GM21619 (cell line): ENCODE measurements at regions not wholly inside any gene's neighbourhood (a gene's known extent, or its start where the extent isn't known, plus 50 kb on each side); places are given as distances from the start of the nearest gene placed in this dataset.
"Not testable (repeated sequence)": the region's sequence is repeated elsewhere in the genome, so short reads cannot be mapped to it uniquely, and the experiment has no call there.

Experiments used
- ATAC-seq: cut with Tn5 transposase; IDR thresholded peaks from one replicate; pipeline ENCODE4 v1.9.1; 2021; ENCODE audit not compliant: unreplicated experiment

DNA sequence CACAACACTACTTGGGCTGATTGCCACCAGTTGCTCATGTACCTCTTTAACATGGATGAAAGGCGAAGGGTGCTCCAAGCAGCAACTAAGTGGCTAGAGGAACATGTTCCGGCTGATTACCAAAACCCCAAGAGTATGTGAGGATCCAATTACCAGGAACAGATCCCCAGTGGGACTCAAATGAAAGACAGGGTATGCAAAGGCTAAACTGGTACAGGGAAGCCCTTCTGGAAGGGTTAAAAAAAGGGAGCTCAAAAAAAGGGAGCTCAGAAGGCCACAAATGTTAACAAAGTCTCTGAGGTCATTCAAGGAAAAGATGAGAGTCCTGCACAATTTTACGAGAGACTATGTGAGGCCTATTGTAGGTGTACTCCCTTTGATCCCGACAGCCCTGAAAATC is 604.7 kb downstream of the UQCRFS1 start:
- ATAC-seq: no peak

DNA sequence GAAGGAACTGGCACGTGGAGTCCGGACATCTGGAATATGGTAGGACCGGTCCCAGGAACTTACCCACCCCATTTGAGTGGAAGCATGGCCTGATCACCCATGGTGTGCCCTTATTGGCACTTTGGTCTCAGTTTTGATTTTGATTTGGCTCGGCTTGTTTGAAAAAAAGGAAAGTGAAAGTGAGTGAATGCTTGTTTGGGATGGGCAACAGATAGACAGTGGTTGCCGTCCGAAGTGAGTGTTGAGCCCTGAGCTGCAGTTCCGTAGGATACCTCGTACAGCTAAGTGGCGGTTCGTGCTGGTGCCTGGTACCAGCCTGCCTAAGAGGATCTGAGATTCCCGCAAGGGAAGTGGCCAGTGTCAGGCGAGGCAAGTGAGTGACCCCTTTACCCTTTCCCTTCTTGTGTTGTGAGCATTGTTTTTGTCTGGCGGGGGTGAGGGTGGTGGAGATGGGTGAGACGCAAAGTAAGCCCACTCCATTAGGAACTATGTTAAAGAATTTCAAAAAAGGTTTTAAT is 605.8 kb downstream of the UQCRFS1 start:
- no peak for ATAC-seq

DNA sequence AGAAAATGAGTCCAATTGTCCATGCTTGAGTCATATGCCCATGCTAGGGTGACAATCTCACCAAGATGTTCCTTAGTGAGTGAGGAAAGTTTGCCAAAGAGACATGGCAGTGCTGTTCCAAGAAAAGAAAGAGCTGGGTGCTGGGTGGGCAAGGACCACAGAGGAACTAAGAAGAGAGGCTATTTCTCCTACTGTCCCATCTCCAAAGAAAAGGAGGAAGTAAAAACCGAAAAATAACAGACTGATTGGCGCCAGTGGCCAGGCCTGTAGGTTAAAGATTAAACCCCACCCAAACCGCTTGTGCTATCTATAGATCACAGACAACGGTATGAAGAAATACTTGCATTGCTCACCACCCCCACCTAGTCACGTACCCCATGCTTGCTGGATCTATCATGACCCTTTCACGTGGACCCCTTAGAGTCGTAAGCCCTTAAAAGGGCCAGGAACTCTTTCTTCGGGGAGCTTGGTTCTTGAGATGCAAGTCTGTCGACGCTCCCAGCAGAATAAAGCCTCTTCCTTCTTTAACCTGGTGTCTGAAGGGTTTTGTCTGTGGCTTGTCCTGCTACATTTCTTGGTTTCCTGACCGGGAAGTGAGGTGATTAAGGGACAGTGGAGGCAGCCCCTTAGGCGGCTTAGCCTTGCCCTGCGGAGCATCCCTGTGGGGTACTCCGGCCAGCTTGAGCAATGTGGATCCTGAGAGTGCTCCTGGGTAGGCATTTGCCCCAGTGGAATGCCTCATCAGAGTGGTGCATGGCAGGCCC is 606.5 kb downstream of the UQCRFS1 start:
- ATAC-seq: no peak

DNA sequence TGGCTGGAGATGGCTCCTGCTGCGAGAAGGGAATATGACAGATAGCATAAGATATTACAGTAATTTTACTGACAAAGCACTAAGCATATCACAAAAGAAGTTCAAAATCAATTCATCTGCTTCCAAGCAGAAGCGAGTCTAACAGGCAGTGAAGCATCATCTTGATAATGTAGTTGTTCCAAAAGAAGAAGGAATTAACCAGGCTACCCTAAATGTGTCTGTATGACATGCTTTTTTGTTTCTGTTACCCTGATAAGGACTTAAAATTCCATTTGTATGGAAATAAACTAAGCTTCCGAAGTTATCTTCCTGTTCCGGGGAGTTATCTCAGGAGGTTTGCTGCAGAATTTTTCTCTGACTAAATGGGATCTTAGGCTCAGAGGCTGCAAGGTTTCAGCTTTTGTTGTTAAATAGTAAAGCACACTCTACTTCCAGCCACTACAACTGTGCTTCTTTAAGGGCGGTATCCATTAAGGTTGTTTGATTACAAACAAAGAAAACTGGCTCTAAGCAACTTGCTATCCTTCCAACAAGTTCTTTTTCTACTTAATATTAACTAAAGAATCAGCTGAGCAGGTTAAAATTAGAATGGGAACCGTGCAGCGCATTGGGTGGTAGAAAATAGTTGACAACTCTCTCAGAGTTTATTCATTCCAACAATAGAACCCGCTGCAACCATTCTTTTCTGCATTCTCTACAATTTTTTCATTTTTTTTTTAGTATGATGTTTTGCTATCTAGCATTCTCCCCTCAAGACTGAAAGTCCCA is 607.3 kb downstream of the UQCRFS1 start:
- ATAC-seq: no peak

DNA sequence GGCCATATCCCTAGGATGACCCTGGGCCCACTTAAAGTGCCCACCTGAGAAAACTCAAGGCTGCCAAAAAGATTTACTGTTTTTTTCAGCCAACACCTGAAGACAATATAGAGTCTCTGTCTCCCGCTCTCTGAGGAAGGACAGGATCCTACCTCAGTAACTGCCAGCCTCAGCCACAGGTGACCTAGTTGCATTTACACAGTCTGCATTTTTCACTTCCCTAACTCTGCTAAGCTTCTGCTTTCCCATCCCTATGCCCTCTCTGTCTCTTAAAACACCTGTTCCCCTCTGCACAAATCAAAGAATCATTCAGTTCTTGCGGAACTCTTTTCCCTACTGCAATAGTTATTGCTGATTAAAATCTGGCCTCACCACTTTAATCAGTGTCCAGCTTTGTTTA is 609.5 kb downstream of the UQCRFS1 start:
- ATAC-seq: no peak

DNA sequence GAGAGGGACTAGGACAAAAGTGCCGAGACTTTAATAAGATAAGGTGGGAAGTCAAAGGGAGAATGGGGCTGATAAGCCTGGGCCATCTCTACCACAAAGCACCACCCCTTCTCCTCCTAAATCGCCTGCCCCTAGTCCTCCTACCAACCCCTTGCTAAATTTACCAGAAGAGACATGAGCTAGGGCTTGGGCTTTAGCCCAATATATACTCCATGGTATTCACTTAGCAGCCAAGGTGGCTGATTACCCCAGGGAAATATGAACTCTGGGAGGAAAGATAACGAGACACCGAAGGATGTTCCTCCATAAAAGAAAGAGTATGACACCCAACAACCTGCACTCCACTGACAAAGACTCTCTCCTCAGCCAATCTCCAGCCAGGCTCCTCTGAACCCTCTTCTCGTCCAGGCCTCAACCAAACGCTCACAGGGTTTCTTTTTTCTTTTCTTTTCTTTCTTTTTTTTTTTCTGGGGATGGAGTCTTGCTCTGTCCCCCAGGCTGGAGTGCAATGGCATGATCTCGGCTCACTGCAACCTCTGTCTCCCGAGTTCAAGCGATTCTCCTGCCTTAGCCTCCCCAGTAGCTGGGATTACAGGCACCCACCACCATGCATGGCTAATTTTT is 610.2 kb downstream of the UQCRFS1 start:
- ATAC-seq: no peak

DNA sequence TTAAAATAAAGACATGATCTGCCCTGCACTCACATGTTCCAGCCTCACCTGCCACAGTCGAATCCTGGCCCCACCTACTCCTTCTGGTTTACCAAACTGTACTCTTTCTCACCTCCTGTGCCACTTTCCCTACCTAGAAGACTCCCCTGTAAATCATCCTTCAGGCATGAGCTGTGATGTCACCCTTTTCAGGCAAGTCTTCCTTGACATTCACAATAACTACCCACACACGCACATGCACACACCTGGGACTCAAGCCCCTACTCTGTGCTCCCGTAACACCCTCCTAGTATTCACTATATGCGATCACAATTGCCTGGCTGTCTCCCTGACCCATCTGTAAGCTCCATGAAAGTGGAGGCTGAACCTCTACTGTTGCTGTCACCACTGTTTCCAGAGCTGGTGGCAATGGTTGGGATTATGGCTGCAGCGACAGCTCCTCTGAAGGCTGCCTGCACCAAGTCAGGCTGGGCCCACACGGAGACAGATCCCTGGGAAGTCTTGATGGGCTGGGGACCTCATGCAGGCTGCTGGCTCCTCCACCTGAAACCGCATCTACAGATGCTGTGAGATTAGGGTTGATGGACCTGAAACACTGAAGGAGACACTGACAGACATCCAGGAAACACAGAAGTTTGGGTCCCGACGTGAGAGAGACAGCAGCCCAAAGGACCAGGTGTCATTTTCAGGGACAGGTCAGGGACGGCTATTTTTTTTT is 611.1 kb downstream of the UQCRFS1 start:
- ATAC-seq: no peak

DNA sequence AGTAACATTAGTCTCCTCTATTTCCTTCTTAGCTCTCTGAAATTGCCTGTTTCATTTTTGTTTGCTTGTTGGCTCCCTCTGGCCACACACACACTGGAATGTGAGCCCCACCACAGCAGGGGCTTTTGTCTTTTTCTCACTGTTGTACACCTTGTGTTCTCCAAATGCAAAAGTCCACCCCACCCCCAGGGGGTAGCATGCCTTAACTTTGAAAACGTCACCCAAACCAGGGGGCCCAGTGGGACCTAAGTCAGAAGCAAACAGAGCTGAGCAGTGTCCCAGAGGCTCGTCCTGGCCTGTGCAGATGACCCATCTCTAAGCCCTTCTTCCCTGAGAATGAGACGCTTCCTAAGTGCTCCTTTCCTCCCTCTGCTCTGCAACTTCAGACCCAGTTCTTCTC is 614.1 kb downstream of the UQCRFS1 start:
- ATAC-seq: no peak

DNA sequence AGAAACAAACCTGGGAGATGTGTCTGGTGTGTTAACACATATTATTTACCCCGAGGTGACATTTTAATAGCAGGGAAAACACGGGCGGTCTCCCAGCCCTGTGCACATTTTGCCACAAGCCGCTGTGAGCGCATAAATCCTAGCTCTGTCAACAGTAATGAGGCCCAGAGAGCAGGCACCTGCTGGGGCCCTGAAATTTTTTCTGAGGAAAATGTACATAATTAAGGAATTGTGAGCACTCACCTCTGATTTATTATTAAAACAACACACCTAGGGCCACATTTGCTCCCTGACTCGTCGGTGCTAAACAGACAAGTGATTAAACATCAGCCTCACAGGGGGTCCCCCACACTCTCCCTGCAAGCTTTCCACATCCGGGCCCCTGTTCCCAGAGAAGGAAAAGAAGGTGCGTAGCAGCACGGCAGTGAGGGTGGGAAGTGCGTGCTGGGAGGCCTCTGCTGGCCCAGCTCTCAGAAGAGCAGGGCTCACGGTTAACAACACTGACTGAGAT is 616.3 kb downstream of the UQCRFS1 start:
- no peak for ATAC-seq

DNA sequence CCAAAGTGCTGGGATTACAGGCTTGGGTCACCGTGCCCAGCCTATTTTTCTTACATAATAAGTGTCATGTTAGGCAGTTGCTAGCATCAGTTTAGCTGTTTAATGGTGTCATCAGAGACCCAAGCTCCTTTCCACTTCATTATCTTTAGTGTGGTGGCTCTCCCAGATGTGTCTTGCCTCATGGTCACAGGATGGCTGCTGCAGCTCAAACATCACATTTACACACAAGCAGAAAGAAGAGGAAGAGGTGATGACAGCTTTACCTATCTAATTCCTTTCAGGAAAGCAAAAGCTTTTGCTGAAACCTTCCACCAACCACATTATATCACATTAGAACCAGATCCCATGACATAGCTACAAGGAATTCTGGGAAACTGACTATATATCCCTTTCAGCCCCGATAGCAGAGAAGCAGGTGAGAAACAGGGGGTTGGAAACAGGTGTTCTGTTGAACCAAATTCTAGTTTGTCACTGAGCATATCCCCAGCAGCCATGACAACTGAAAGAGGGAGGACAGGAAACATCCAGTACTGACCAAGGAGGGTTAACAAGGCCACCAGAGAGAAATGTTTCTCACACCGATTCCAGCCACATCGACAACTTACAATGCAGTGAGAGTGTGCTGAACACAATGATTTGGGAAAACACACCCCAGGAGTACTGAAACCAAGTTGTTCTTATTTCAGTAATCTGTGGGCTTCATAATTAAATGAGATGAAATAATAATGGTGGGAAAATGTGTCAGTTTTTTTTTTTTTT is 617.0 kb downstream of the UQCRFS1 start:
- no peak for ATAC-seq

DNA sequence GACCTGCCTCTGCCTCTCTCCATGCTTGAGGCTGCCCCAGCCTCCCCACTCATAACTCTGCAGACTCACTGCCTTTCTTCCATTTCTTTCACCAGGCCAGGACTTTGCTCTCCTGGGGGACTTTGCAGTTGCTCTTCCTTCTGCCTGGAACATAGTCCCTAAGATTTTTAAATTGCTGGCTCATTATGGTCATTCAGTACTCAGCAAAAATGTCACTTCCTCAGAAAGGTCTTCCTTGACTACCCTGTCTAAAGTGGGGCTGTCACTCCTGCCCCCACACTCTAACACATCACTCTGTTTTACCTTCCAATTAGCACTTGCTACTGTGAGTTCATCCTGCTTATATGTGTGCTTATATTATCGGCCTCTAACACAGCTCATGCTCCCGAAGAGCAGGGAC is 618.2 kb downstream of the UQCRFS1 start:
- no peak for ATAC-seq

DNA sequence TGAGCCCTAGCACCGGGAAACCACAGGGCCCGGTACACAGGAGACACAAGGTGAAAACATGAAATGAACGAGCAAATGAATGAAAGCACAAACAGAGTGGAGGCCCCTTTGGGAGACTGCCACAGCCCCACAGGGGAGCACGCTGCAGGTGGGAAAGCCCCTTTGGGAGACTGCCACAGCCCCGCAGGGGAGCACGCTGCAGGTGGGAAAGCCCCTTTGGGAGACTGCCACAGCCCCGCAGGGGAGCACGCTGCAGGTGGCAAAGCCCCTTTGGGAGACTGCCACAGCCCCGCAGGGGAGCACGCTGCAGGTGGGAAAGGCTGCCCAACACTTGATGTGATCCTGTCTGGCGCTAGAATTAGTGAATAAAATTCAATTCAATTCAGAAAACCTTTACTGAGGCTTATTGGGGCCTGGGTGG is 623.0 kb downstream of the UQCRFS1 start:
- not testable (repeated sequence) for ATAC-seq

DNA sequence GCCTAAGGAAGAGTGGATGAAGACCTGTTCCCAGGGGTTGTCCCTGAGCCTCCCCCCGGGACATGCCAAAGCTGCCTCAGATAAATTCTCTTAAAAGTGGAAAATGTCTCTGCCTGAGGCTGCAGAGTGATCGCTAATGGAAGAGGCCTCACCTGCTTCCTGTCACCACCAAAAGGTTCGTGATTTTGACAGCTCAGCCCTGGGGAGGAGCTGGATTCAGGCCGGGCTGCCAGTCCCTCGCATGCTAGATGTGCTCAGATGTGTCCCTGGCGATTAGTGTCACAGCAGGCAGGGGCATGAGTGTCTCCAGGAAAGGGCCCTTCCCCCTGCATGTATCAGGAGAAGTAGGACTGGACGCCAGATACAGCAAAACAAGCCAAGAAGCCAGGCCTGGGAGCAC is 626.5 kb downstream of the UQCRFS1 start:
- no peak for ATAC-seq

DNA sequence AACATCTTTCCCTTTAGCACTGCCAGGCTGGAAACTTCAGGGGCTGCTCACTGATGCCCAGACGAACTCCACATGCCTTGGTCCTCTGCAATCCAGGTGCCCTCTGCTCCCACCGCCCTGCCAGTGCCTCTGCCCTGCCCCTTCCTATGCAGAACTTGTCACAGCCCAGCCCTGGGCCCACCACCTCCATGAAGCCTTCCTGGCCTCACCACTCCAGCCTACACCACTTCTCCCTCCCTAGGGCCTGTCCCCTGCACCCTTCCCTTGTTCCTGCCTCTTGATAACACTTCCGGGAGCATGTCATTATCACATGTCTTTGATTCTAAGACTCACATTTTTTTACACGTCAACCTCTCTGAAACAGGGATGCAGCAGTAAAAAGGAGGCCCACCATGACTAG is 627.2 kb downstream of the UQCRFS1 start:
- ATAC-seq: no peak

DNA sequence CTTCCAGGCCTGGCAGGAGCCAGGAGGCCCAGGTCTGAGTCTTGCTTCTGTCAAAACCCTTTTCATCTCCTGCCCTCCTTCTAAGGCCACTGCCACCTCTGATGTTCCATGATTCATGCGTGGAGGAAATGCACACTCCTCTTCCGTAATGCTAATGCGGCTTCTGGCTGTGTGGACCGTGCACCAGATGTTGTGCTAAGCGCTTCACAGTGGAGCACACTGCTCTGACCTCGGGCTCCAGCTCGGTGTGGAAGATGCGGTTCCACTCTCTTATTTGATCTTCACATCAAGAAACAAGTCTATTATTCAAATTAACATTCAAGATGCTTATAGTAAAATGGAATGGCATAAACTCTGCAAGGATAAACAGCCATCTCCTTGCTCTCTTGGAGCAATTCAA is 629.2 kb downstream of the UQCRFS1 start:
- ATAC-seq: no peak

DNA sequence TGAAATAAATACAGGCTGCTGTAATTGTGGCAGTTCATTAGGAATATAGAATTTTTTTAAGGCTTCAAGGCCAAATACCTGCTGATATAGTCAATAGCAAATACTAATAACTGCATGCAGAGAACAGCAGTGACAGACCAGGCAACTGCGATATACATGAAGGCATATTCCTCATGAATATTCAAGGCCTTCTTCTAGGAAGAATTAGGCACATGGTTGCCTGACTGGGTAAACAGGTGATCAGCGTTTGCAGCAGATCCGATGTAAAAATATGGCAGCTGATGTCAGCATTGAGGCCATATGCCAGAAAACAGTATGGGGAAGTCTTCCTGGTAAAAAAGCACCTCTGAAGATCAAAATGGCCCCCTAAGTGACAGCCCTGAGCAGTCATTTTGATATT is 629.7 kb downstream of the UQCRFS1 start:
- no peak for ATAC-seq

DNA sequence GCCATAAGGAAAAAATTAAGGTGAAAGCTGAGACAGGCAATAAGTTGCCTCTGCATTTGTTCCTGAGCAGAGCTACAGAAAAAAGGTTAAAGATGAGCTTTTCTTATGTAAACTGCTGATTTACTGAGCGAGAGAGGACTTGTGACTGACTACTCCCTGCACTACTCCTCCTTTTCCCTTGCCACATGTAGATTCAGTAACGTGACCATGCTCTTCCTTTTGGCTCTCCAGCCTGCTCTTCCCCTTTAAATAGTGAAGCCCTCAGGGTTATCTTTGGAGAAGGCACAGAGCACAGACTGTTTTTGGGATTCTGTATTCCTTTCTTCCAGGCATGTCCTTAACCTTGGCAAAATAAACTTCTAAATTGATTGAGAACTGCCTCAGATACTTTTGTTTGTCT is 630.2 kb downstream of the UQCRFS1 start:
- no peak for ATAC-seq

DNA sequence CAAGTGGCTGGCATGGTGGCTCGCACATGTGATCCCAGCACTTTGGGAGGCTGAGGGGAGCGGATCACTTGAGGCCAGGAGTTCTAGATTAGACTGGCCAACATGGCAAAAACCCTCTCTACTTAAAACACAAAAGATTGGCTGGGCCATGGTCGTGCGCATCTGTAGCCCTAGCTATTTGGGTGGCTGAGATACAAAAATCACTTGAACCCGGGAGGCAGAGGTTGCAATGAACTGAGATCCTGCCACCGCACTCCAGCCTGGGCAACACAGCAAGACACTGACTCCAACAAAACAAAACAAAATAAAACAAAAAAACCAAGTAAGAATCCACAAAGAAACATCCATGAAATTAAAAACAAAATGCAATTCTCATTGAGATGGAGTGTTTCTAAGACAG is 630.6 kb downstream of the UQCRFS1 start:
- no peak for ATAC-seq

DNA sequence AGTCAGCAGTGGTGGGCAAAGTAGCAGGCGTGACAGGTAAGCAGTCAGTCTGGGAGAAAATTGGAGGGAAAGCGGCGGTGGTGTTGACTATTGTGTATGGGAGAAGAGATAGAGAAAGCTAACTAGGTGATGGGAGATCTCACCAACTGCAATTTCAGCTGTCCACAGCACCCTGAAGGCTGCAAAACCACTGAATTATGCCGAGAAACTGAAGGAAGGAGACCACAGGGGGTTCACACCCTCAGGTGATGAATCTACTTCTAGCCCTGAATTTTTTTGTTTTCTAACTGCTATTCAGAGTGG is 631.5 kb downstream of the UQCRFS1 start:
- ATAC-seq: no peak

DNA sequence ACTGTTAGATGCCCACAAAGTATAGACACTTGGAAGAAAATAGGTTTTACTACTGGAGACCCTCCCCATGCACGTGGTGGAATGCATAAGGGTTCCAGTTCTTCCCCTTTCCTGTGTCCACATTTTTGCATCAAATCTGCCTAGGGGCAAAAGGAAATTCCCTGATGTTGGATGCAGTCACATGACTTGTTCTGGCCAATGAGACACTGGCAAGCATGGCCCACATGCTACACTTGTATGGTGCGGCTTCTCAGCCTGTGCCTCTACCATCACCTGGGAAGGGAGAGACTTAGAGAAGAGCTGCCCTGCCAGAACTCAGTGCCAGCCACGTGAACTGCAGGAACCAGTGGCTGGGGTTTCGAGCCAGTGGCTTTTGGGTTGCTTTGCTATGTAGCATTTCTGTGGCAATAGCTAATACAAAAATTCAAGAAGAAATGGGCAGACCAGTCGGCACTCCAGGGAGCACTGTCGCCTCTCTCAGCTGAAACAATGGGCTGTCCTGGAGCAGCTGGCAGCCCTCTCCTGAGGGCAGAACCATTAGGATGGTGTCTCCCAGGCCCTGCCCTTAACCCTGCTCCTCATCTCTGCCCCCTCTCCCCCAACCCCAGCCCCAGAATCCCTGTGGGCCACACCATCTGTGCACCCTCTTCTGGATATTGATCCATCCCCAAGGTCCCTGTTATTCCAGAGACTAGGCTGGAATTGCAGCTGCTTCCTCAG is 634.0 kb downstream of the UQCRFS1 start:
- no peak for ATAC-seq
